ENCODE measurements at regions not wholly inside any gene's neighbourhood (a gene's known extent, or its start where the extent isn't known, plus 50 kb on each side); places are given as distances from the start of the nearest gene placed in this dataset.
A peak's percentile ranks its signal among the peaks of the same experiment; 100 is the strongest.

DNA sequence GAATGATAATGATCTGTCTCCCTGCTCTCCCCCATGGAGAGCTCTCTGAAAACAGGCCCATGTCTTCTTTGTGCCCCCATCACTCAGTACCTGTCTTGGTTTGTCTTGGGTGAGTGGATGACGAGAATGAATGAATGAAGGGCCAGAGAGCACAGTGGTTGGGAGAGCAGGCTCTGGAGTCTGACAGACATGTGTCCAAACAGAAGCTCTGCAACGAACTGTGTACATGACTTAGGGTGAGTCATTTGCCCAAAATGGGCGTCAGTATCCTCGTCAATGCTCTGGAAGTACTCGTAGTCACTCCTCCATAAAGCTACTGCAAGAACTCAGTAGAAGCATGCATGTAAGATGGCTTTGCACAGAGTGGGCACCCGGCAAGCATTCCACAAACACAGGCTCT lies 170.2 kb upstream of the TLE3 start:
- H3K4me3 ChIP-seq (ENCODE audit: low read depth, low read length): no peak overlapping the region
- DNase-seq: no peak

DNA sequence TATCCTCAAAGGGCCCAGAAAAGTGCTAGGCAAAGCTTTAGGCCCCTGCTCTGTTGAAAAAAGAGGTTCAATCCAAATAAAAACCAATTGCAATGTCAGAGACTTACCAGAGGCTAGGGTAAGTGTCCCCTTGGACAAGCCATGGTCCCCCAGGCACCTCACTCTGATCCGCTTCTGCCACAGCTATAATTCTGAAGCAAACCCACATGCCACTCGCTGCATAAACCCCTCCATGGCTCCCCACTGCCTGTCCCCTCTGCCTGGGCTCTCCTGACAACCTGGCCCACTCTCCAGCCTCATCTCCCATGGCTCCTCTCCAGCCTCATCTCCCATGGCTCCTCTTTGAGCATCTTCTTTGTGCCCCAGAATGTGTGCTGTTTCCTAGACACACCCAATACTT lies 169.6 kb upstream of the TLE3 start:
- Histone ChIP-seq H3K27ac (no peak overlapping the region), H3K4me3 (ENCODE audit: low read depth, low read length) (no peak overlapping the region), H3K27me3 (ENCODE audit: insufficient read depth, low read depth, severe bottlenecking) (no peaks in the 10 kb centered on the region), H3K36me3 (no peaks in the 10 kb centered on the region), H3K9me3 (ENCODE audit: severe bottlenecking) (no peaks in the 10 kb centered on the region)
- TF ChIP-seq CTCF (IDR thresholded peaks at IDR 0.05; ENCODE audit: low read depth, low read length): no peak
- no peak for DNase-seq

More for the DNA sequence above, 170.2 kb upstream of the TLE3 start:
- H3K27ac ChIP-seq: no peak overlapping the region
- TF ChIP-seq CTCF (IDR thresholded peaks at IDR 0.05; ENCODE audit: low read depth, low read length): no peak
- H3K27me3 ChIP-seq (ENCODE audit: insufficient read depth, low read depth, severe bottlenecking): no peaks in the 10 kb centered on the region
- no peaks in the 10 kb centered on the region for H3K36me3 ChIP-seq
- H3K9me3 ChIP-seq (ENCODE audit: severe bottlenecking): no peaks in the 10 kb centered on the region

DNA sequence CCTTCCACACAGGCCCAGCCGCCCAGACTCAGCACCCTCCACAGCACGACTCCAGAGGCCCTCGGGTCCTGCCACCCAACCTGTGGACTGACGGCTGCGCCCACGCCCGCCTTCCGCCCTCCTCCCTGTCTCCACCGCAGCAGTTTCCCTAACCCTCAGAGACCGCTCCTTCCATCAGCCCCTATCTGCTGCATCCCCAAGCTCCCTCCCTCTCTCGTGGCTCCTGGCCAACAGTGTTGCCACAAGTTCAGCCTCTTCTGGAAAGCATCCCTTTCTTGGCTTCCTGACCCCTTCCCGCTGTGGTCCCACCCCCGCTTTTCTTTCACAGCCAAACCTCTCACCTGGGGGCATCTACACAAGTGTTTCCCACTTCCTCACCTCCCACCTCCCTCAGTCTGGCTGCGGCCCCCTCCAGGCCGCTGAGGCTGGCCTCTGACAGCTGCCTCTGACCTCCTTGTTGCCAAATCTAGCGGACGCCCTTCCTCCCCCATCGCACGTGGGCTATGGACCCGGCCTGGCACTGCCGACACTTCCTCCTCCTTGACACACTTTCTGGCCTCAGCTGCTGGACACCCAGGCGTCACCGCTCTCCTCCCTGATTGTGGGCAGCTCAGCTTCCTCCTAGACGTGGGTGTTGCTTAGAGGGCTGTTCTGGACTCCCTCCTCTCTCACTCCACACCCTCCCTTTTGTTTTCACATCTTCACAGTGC lies 168.8 kb upstream of the TLE3 start:
- Histone ChIP-seq H3K9me3 (ENCODE audit: severe bottlenecking) (no peaks in the 10 kb centered on the region), H3K4me3 (ENCODE audit: low read depth, low read length) (no peak overlapping the region), H3K27ac (no peak overlapping the region), H3K36me3 (no peaks in the 10 kb centered on the region), H3K27me3 (ENCODE audit: insufficient read depth, low read depth, severe bottlenecking) (no peaks in the 10 kb centered on the region)
- TF ChIP-seq CTCF (IDR thresholded peaks at IDR 0.05; ENCODE audit: low read depth, low read length): no peak
- no peak for DNase-seq

- no peaks in the 10 kb centered on the region for H3K27me3 ChIP-seq (ENCODE audit: insufficient read depth, low read depth, severe bottlenecking)
- no peaks in the 10 kb centered on the region for H3K9me3 ChIP-seq (ENCODE audit: severe bottlenecking)
- H3K36me3 ChIP-seq: no peaks in the 10 kb centered on the region
- no peak for DNase-seq
- peak overlapping the region; percentile 25; the same call in 1 of the 2 replicates for H3K27ac ChIP-seq
- no peak for TF ChIP-seq CTCF (IDR thresholded peaks at IDR 0.05; ENCODE audit: low read depth, low read length)
- no peak overlapping the region for H3K4me3 ChIP-seq (ENCODE audit: low read depth, low read length)
Observed at GRCh38 chr15:70265986-70266385, 168.3 kb upstream of the TLE3 start.

DNA sequence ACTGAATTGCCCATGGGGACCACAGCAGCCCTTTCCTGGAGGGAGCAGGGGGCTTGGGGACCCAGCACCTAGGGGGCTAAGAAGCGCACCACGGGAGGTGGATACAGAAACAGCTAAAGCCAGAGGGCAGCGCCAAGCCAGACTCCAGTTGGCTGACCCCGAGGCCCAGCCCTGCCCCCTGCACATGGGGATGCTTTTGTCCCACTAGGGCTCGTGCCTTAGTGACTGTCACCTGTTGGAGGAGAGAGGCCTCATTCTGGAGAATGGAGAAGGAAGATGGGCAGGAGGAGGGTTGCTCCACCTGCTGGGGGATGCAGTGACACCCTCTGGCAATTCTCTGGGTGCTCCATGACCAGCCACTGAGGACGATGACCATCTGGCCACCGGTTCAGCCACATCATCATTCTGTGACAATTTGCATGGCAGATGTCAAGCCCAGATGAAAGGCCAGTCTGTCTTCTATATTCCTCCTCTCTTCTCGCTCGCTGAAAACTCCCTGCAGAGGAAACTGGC lies 167.8 kb upstream of the TLE3 start:
- H3K4me3 ChIP-seq (ENCODE audit: low read depth, low read length): no peak overlapping the region
- H3K36me3 ChIP-seq: no peaks in the 10 kb centered on the region
- H3K27me3 ChIP-seq (ENCODE audit: insufficient read depth, low read depth, severe bottlenecking): no peaks in the 10 kb centered on the region
- peak; percentile 68 for DNase-seq
- H3K9me3 ChIP-seq (ENCODE audit: severe bottlenecking): no peaks in the 10 kb centered on the region
- H3K27ac ChIP-seq: no peak overlapping the region
- peak; percentile 73 for TF ChIP-seq CTCF (IDR thresholded peaks at IDR 0.05; ENCODE audit: low read depth, low read length)

All from WERI-Rb-1 (cell line).